NK-92 (cell line): ENCODE measurements at regions not wholly inside any gene's neighbourhood (a gene's known extent, or its start where the extent isn't known, plus 50 kb on each side); places are given as distances from the start of the nearest gene placed in this dataset.

Experiments used
- DNase-seq: peaks from one replicate; lab custom pipeline; 2025; ENCODE audit not compliant: unreplicated experiment; lab: John Stamatoyannopoulos, UW

GRCh38 chr2:195021711-195022507 is 635.1 kb upstream of the SLC39A10 start:
- DNase-seq: no peak

GRCh38 chr2:195018462-195018861 is 638.6 kb upstream of the SLC39A10 start:
- DNase-seq: no peak

GRCh38 chr2:195017890-195018289 is 639.1 kb upstream of the SLC39A10 start:
- no peak for DNase-seq

- no peak for DNase-seq
Measured at GRCh38 chr2:195016841-195017240, 640.2 kb upstream of the SLC39A10 start.

GRCh38 chr2:195009202-195009601 is 647.8 kb upstream of the SLC39A10 start:
- DNase-seq: no peak

GRCh38 chr2:195006856-195007255 is 650.2 kb upstream of the SLC39A10 start:
- no peak for DNase-seq

- DNase-seq: no peak
Measured at GRCh38 chr2:195003881-195004471, 653.0 kb upstream of the SLC39A10 start.

- DNase-seq: no peak
Measured at GRCh38 chr2:195001924-195002323, 655.1 kb upstream of the SLC39A10 start.

GRCh38 chr2:194999771-195000170 is 657.3 kb upstream of the SLC39A10 start:
- DNase-seq: no peak

- no peak for DNase-seq
Measured at GRCh38 chr2:194992648-194993047, 664.4 kb upstream of the SLC39A10 start.

GRCh38 chr2:194985258-194985657 is 671.8 kb upstream of the SLC39A10 start:
- DNase-seq: no peak

GRCh38 chr2:194962254-194962653 is 694.8 kb upstream of the SLC39A10 start:
- DNase-seq: no peak

- no peak for DNase-seq
Measured at GRCh38 chr2:194954218-194954617, 702.8 kb upstream of the SLC39A10 start.

GRCh38 chr2:194946826-194947225 is 710.2 kb upstream of the SLC39A10 start:
- DNase-seq: no peak

- no peak for DNase-seq
Measured at GRCh38 chr2:194938066-194938465, 719.0 kb upstream of the SLC39A10 start.

- DNase-seq: no peak
Measured at GRCh38 chr2:194927489-194927888, 729.5 kb upstream of the SLC39A10 start.

- no peak for DNase-seq
Measured at GRCh38 chr2:194926873-194927272, 730.2 kb upstream of the SLC39A10 start.

GRCh38 chr2:194925742-194926141 is 731.3 kb upstream of the SLC39A10 start:
- no peak for DNase-seq

- no peak for DNase-seq
Measured at GRCh38 chr2:194917519-194917918, 739.5 kb upstream of the SLC39A10 start.

GRCh38 chr2:194915485-194915884 is 741.5 kb upstream of the SLC39A10 start:
- no peak for DNase-seq

- DNase-seq: no peak
Measured at GRCh38 chr2:194907569-194907968, 749.5 kb upstream of the SLC39A10 start.

- no peak for DNase-seq
Measured at GRCh38 chr2:194896871-194897270, 760.2 kb upstream of the SLC39A10 start.

GRCh38 chr2:194883711-194884110 is 773.3 kb upstream of the SLC39A10 start:
- DNase-seq: no peak
